HG02884 (cell line): ENCODE measurements at regions not wholly inside any gene's neighbourhood (a gene's known extent, or its start where the extent isn't known, plus 50 kb on each side); places are given as distances from the start of the nearest gene placed in this dataset.

Experiments
- ATAC-seq: cut with Tn5 transposase; IDR thresholded peaks from one replicate; pipeline ENCODE4 v1.9.1; 2021; ENCODE audit warnings: mild to moderate bottlenecking, moderate library complexity; ENCODE audit not compliant: unreplicated experiment

DNA sequence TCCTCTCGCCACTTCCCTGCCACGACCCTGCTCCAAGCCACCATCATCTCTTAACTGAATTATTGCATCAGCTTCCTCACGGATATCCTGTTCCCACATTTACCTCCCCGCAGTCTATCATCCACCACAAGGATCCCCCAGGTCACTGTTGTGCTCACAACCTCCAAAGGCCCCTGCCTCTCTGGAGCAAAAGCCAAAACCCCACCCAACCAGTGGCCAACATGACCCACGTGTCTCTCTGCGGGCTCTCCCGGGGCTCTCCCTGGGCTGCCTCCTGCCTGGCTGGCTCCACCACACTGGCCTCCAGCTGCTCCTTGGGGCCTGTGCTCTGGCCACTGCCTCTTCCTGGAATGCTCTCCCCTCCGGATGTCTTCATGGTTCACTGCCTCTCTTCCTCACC is 809.3 kb downstream of the UQCRFS1 start:
- ATAC-seq, result no peak

DNA sequence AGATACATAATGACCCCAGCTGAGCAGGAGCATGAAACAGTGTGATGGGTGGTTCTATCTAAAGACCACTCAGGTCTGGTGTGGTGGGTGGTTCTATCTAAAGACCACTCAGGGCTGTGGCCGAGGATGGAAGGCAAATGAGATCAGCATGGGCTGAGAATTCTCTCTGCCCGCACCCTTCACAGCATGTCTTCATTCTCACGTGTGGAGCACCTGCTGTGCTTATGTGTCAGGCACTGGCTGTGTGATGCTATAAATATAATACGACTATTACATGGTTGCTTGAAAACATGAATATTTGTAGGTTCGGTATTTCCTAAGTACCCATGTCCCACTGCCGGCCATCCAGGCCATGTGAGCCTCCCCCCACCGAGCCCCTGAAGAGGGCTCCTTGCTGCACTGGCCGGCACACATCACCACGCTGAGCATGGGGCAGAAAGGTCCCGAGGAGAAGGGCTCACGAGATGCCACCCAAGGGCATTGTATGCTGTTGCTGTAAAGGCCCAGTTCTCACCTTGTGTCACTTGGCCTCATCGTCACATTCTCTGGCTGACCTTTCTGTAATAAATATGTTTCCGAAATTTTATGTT is 810.2 kb downstream of the UQCRFS1 start:
- no peak for ATAC-seq

DNA sequence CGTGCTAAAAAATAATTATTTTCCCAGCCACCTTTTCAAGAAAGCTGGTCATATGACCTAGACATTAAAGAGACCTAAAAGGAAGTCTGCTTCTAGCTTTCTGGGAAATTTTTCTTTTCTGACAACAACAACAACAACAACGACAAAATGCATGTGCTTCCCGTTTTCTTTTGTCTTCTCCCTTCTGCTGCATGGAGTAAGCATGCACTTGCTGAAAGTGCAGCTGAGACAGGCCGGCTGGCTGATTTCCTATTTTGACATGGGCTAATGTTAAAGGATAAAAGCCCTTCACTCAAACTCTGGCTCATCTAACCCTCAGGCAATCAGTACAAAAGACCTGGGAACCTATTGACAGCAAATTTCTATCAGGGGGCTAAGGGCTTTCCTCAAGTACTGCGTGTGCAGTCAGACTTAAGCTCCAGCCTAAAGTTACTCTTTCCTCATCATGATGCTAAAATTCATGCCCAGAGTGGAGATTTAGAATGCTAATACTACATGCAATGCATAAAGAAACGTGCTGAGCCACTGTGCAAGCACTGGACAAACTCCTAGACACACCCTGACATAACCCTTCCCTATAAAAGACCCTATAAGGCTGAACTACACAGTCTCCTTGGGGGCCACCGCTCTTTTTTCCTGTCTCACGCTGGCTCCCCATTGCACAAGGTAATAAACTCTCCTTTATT is 811.1 kb downstream of the UQCRFS1 start:
- no peak for ATAC-seq

DNA sequence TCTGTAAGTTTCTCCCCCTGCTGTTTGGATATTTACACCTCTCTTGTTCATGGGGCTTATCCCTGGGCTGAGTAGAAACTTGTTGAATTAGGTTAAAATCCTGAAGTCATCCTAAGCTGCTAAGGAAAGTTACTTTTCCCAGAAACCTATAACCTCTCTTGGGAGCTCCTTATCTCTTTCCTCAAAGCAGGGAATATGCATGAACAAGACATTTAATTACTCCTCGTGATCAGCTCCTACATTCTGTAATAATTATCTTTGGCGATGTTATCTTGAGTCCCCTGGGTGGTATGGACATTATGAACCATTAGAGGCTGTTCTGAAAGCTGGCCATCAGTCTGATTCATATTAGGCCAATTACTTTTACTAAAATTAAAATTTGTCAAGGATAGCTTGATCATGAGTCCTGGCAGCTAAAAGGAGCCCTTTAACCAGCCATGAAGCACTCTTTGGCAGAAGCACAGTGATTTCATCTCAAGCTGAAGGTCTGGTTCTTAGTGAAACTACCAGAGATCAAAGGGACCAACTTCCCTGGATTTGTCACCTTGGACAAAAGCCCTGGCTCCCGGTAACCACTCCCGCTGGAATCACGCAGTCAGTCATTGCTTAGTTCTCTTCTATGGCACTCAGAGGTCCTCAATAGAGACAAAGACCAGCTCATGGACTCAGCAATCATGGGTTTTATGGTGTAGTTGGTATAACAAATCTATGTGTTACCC is 811.8 kb downstream of the UQCRFS1 start:
- ATAC-seq, result no peak

DNA sequence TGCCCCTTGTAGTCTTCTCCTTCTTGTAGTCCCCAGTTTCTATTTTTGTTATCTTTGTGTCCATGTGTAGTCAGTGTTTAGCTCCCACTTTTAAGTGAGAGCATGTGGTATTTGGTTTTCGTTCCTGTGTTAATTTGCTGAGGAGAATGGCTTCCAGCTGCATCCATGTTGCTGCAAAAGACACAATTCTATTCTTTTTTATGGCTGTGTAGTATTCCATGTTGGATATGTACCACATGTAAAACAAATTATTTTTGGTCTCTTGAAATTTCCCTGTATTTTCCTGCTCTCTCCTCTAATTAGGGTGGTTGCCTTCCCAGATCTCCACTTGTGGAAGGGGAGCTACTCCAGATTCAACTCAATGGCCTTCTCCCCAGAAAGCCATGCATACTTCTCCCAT is 813.8 kb downstream of the UQCRFS1 start:
- no peak for ATAC-seq

DNA sequence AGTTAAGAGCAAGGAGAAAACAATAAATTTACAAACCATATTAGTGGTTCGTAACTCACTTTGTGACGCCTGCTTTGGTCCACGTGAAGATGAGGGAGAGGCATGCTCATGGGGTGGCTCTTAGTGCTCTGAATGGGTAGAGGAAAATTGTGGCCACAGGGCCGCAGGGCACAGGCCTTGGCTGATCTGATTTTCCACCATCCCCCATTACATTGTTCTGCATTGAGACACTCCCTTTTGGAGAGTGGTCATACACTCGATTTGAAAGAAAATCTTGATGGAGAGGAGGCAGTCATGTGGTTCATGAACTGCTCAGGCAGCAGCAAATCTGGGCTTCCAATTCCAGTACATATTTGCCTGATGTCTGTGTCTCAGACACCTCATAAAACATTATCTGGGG is 815.2 kb downstream of the UQCRFS1 start:
- no peak for ATAC-seq

DNA sequence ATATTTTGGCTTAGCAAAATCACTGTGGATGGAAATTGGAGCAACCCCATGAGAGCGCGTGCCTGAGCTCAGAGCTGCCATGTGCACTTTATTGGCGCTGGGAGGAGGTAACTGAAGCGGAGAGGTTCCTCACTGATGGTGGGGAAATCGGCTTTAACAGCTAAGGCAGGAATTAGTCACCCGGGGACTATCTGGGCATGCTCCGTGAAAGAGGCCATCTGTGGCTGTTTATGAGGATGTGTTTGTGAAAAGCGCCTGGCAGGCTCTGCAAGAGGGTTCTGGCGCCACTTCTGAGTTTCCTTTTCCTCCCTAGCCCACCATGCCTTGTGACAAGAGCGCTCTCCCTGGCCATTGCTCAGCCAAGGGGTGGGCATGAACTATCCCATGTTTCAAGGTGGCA is 815.6 kb downstream of the UQCRFS1 start:
- no peak for ATAC-seq

DNA sequence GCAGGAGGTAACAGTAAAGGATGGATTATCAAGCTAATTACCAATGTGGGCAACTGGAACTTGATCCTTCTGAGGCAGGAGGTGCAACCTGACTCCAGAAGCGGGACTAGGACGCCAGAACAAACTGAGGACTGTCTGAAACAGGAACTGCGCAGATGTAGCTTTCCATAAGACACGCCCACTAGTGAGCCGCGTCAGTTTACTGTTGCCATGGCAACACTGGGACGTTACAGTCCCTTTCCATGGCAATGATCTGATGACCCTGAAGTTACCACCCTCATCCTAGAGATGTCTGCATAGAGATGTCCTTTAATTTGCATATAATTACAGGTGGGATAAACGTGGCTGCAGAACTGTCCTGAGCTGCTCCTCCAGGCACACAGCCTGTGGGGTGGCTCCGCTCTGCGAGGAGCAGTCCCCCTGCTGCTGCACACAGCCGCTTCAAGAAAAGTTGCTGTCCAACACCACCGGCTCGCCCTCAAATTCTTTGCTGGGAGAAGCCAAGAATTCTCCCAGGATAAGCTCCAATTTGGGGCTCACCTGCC is 816.6 kb downstream of the UQCRFS1 start:
- ATAC-seq, result no peak

DNA sequence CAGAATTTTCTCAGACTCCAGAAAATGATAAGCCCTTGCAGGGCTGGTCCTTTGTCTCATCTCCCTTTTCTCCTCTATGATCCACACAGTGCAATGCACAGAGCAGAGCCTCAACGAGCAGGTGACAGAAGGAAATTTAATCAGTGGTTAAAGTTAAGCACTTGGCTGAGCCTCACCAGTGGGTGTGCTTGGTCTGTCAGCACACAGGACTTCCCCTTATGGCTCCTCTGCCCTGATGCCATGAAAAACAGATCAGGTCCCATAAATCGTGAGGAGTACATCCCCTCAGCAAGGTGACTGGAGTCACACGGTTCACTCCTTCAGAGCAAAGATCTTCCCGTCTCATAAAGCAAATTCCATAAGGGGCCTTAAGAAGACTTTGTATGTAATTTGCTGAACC is 818.2 kb downstream of the UQCRFS1 start:
- no peak for ATAC-seq

DNA sequence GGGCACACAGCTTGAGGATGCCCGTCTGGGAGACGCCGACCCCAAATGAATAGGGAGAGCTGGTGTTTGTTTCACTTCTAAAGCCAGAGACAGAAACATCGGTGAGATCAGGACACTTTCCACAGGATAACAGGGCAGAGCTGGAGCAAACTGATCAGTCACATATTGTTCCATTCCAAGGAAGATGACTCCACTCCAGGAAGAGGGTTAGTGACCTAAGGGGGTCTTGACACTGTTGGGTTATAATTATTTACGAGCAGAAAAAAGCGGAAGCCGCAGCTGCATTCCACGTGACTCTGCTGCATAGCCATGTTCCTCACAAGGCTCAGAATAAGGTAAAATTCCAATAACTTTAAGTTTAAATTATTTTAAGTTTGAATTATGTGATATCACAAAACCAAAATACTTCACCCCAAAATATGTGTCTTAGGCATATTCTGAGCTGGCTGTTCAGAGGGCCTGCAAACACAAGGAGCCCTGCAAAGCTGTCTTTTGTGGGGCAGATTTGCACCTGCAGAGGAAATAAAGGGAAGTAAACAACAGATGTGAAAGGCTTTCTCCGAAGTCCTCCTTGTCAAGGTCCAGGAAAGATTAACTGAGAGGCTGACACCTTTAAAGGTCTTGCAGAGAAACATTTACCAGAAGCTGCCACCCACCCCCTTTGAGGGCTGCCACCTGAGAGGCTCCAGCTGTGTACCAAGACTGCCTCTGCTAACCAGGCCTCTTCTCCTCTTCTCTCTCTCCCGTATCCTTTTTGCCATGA is 819.2 kb downstream of the UQCRFS1 start:
- no peak for ATAC-seq

DNA sequence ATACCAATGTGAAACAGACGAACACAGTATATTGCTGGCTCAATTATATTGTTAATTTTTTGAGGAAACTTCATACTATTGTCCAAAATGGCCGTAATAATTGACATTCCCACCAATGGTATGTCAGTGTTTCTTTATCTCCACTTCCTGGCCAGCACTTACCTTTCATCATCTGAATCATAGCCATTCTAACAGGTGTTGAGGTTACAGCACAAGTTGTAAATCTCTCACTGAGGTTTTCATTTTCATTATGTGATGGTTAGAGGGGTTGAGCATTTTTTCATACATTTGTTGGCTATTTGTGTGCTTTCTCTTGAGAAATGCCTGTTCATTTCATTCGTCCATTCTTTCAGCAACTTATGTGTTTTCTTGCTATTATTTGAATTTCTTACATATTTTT is 824.0 kb downstream of the UQCRFS1 start:
- ATAC-seq, result no peak

DNA sequence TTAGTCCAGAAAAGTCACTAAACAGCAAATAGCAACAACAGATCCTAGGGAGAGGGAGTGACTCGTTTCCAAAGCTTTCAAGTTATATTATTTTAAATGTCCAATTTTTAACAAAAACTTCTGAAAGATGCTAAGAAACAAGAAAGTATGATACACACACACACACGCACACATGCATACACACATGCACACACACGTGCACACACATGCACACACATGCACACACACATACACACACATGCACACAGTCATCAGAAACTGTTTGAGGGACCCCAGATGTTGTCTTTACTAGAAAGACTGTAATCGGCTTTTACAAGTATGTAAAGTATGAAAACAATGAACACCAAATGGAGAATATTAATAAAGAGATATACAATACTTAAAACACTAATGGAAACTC is 825.4 kb downstream of the UQCRFS1 start:
- ATAC-seq, result no peak

DNA sequence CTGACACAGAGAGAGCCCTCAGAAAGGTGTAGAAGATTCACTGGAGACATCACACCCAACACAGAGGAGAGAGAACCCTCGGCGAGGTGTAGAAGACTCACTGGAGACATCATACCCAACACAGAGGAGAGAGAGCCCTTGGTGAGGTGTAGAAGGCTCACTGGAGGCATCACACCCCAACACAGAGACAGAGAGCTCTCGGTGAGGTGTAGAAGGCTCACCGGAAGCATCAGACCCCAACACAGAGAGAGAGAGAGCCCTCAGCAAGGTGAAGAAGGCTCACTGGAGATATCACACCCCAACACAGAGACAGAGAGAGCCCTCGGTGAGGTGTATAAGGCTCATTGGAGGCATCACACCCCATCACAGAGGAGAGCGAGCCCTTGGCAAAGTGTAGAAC is 826.5 kb downstream of the UQCRFS1 start:
- ATAC-seq, result no peak

DNA sequence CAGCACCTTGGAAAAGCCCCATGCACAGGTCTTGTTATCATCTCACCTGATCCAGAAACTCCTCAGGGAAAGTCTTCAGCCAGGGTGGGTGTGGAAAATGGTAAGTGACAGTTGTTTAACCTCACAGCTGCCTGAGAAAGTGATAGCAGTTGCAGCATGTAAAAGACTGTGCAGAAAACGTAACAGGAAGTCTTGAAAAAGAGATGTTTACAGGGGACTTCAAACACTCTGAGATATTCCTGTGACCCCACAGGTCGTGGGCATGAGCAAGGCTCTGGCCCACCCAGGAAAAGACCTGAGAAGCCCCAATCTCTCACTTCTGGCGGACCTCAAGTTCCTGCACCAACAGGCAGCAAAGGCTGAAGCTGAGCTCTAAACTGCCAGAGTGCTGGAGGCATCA is 826.9 kb downstream of the UQCRFS1 start:
- ATAC-seq, result no peak

DNA sequence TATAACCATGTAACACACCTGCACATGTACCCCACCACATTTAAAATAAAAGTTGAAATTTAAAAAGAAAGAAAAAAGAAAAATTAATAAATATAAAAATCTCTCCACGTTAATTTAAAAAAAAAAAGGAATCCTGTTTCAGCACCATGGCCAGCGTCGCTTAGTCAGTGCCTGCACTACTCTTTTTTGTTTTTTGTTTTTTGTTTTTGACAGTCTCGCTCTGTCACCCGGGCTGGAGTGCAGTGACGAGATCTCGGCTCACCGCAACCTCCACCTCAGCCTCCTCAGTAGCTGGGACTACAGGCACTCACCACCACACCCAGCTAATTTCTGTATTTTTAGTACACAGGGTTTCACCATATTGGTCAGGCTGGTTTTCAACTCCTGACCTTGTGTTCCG is 835.9 kb downstream of the UQCRFS1 start:
- ATAC-seq, result no peak

DNA sequence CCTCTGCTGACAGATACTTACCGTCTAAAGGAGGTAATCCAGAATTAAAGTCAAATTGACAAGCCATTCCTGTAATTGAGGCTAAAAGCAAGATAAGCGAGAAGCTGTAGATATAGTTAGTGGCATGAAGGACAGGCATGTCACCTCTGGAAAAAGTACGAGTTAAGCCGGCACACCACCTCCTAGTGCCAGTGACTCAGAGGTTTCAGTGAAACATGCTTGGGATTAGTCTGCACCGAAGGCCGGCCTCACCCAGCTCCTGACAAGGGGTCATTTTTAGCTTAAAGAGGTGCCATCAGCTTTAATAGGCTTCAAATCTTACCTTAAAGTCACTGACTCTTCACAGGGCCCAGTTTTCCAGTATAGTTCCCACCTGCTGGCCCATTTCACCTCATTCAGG is 838.0 kb downstream of the UQCRFS1 start:
- no peak for ATAC-seq

DNA sequence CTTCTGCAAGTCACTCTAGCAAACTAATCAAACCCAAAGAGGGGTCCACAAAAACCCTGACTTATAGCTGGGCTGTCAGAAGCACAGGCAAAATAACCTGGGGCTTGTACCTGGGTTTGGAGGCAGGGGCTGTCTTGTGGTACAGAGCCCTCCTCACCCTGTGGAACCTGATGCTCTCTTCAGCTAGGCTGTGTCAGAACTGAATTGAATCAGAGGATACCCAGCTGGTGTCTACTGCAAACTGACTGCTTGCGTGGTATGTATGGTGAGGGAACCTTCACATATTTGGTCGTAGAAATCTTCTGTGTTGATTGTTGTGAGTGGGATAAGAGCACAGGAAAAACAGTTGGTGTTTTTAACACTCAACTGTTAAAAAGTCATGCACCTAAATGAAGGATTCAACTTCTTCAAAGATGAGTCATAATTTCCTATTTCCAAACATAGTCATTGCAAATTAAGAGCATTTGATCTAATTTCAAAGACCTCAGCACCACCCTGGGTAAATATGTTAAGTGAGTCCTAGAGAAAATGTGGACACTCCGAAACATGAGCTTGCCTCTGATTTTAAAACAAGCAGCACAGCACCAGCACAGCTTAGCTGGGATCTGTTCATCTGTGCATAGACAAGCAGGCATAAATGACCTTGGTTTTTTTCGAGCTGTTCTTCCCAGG is 840.2 kb downstream of the UQCRFS1 start:
- no peak for ATAC-seq

DNA sequence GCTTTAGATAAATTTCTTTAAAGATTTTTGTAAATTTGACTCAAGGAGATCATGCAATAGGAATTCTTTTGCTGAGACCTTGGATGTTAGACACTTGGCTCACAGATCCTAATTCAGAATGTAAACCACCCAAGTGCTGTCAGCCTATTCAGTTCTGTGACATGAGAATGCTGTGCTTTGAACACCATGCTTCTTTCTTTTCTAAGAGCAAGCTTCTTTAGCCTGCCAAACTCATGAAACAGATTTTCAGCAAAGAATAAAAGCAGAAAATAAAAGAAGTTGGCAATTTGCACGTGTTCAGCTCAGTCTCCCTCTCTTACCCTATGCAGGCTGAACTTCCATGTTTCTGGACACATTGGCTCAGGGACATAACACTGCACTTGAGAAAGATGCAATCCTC is 845.8 kb downstream of the UQCRFS1 start:
- no peak for ATAC-seq

DNA sequence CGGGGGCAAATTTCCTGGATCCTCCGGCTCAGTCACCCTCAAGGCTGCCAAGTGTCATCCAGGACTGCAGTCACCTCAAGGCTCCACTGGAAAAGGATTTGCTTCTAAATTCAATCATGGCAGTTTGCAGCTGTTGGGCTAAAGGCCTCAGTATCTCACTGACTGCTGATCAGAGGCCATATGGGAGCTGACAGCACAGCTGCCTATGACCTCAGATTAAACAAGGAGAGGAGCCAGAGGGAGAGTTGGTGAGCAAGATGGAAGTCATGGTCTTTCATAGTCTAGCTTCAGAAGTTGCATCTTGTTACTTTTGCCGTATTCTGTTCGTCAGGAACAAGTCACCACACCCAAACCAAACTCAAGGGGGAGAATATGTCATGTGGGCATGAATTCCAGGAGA is 849.7 kb downstream of the UQCRFS1 start:
- ATAC-seq, result no peak

DNA sequence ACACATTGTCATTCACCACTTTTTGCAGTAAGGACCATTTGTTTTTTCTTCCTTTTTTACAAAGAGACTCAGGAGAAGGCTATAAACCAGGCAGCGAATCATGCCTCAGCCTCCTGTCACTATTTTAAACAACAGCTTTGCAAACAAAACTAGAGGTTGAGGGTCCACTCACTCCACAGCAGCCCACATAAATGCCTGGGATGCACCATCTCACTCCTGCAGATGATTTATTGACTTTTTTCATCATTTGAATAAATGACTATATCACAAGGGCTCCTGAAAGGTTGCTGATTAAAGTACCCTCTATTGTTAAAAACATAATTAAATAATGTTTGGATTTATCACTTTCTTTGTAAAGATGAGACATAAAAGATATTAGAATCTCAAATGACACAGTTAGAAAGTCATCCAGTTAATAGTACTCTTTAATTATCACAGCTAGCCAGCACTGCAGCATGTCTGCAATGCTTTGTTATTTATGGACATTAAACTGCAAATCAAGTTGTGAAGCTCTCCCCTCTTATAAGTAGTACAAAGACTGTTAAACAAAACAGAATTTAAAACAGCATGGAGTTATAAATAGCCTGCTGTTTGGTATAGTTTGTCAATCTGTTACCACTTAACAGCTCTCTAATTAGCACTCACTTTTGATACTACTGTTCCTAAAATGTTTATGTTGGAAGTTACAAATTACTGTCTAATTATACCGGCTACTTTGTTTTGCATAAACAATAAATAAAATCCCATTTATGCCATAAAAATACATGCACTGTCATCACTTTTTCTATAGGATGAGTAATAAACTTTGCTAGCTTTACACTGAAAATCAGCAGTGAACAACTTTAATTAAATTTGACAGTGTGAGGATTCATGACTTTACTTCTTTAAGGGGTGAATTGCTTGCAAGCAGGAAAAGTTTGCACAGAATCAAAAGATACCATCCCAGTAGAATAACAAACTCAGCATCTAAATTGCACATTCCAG is 853.2 kb downstream of the UQCRFS1 start:
- ATAC-seq, result no peak
